ENCODE measurements at regions not wholly inside any gene's neighbourhood (a gene's known extent, or its start where the extent isn't known, plus 50 kb on each side); places are given as distances from the start of the nearest gene placed in this dataset.
"Not testable (repeated sequence)": the region's sequence is repeated elsewhere in the genome, so short reads cannot be mapped to it uniquely, and the experiment has no call there.

GRCh38 chr13:50417597-50417996 lies 402.4 kb downstream of the KCNRG start:
- DNase-seq (ENCODE audit: low spot score), result no peak

DNA sequence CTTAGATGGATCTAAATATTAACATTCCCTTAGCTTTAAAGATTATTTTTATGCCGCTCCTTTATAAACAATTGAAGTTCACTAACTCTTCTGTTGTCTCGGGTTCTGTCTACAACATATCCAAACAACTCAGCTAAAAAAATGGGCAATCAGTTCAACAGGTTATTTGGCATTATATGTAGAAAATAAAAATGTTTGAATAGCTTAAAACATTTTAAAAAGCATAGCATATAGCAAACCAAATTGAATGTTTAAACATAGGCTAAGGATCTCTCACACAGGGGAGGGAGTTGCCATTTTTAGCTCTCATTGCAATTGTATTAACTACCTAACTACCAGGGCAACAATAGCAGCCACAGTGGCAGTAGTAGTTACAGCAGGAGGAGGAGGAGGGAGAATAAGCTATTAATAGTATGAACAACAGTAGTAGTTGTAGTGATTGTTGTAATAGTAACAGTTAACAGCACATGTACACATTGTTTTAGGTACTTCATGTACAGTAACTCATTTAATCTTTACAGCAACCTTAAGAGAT lies 404.2 kb downstream of the KCNRG start:
- no peak for DNase-seq (ENCODE audit: low spot score)

GRCh38 chr13:50419896-50420295 lies 404.7 kb downstream of the KCNRG start:
- no peak for DNase-seq (ENCODE audit: low spot score)

DNA sequence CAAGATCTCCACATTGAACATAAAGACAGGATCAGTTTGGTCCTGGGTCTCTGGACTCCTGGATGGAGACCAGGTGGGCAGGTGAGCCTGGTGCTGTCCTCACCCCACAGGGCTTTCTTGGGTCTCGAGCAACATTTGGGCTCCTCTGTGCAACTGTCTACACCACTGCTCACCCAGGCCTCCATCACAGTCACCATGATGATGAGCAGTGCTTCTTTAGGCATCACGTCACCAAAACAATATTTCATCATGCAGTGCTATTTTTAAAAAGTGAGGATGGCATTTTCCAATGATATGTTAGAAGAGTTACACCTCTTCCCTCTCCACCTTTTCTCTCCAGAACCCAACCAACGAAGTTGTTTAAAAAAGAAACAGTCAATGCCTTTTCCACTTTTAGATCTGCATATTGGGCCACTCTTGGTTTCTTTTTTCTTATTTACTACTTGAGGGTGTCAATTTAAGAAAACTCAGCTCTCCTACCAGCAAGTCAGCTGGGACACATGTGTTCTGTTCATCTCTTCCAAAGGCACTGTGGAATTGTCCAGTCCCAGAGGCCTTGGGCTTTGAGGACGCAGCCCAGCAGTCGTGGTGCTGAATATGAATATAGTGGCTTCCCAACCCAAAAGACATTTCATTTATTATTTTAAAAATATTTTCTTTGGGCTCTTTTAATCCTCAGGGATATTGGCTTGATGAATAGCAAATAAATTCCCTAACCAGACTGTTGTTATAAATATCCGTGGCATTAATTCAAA lies 405.7 kb downstream of the KCNRG start:
- DNase-seq (ENCODE audit: low spot score), result no peak

DNA sequence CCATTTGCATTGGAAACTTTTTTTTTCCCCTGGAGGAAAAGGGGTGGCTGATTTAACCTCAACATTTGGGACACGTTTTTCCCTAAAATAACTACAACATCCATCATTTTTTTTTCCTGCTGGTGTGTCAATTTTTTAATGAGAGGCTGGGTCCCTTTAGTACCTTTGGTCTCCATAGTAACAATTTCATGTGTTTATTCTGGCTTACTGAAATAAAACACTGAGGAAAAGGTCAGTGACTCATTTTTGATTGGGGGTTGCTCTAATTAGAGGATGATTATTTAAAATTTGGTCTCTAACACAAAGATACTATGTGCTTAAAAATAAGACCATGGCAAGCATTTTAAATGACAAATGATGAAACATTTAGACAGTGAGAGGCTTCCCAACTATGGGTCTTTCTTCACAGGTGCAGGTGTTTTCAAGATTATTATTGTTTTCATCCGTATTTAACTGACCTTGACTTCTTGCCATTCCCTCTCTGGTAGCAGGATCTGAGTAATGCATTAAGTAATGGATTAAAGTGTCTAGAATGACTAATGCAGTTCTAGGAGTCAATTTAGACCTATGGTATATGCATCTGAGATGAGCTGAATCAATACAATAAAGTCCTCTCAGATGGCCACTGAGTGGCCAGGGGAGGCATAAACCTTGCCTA lies 406.4 kb downstream of the KCNRG start:
- DNase-seq (ENCODE audit: low spot score), result no peak

- no peak for DNase-seq (ENCODE audit: low spot score)
These were observed 407.2 kb downstream of the KCNRG start for GRCh38 chr13:50422181-50423148.

DNA sequence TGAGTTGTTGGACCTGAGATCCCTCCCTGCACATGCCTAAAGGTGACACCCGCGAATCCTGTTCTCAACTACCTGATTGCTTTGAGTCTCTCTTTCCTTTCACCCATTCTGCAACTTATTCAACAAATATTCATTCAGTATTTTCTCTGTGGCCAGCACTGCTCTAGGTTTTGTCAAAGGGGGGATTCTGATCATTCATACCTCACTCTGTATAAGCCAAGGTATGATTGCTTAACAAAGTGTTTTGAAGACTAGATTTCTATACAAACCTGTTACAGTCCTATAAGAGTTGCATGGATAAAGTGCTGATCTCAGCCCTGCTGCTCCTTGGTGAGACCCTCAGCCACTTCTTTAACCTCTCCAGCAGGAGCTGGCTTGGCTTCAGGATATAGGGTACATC lies 409.7 kb downstream of the KCNRG start:
- DNase-seq (ENCODE audit: low spot score), result no peak

- DNase-seq (ENCODE audit: low spot score), result no peak
These were observed 410.5 kb downstream of the KCNRG start for GRCh38 chr13:50425772-50426171.

DNA sequence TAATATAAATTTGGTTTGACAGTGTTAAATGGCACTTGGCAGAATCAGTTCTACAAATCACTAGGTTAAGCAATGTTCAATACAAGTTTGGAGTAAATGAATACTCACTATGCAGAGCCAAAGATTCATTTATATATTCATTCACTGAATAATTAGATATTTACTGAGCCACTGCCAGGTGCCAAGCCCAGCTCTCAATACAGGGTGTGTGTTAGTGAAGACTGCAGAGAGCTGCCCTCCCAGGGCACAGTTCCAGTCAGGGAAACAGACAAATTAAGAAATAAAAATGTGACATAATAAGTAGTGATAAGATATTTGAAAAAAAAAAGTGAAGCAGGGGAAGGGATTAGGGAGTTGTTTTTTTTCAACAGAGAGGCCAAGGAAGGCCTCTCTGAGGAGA lies 411.7 kb downstream of the KCNRG start:
- DNase-seq (ENCODE audit: low spot score), result no peak

GRCh38 chr13:50427511-50427910 lies 412.3 kb downstream of the KCNRG start:
- not testable (repeated sequence) for DNase-seq (ENCODE audit: low spot score)

DNA sequence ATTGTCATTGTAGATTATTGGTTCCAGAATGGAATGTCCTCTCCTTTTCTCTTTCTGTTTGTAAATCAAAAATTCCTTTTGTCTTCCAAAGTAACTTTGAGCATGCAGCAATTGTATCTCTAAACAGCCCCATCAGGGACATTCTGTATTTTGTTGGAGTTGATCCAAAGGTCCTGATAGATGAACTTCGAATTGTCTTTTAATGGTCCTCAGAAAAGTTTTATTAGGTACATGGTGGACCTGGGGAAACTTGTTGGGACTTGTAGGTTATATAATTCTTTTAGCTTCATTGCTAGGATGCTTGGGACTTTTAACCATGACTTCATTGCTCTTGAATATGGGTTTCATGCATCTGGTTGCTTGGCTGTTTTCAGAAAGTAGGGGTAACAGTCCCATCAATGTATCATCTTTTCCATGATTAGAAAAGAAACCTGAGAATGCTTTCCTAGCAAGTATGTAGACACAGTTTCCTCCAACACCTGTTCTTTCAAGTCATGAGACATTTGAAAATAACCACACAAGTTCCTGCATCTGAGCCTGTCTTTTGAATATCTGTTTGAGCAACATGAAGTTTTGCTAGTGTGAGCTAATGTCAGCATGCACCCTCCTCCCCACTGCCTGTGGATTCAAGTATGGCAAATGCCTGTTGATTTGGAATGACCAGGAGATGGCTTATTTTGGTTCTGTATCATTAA lies 413.1 kb downstream of the KCNRG start:
- no peak for DNase-seq (ENCODE audit: low spot score)

GRCh38 chr13:50435011-50435410 lies 408.5 kb downstream of the DLEU7 start:
- no peak for DNase-seq (ENCODE audit: low spot score)

- no peak for DNase-seq (ENCODE audit: low spot score)
These were observed 406.2 kb downstream of the DLEU7 start for GRCh38 chr13:50437252-50437651.

- DNase-seq (ENCODE audit: low spot score), result no peak
These were observed 405.1 kb downstream of the DLEU7 start for GRCh38 chr13:50438351-50438750.

- no peak for DNase-seq (ENCODE audit: low spot score)
These were observed 402.4 kb downstream of the DLEU7 start for GRCh38 chr13:50441130-50441529.

GRCh38 chr13:50444726-50445125 lies 398.8 kb downstream of the DLEU7 start:
- DNase-seq (ENCODE audit: low spot score), result no peak

DNA sequence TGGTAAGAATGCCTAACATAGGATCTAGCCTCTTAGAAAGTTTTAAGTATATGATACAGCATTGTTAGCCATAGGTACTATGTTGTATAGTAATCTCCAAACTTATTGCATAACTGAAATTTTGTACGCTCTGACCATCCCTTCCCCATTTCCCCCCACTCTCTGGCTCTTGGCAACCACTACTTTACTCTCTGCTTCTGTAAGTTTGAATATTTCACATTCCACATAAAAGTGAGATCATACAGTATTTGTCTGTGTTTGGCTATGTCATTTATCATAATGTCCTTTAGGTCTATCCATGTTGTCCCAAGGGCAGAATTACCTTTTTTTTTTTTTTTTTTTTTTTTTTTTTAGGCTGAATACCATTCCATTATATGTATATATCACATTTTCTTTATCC lies 396.9 kb downstream of the DLEU7 start:
- DNase-seq (ENCODE audit: low spot score), result no peak

- DNase-seq (ENCODE audit: low spot score), result no peak
These were observed 394.9 kb downstream of the DLEU7 start for GRCh38 chr13:50448535-50448998.

DNA sequence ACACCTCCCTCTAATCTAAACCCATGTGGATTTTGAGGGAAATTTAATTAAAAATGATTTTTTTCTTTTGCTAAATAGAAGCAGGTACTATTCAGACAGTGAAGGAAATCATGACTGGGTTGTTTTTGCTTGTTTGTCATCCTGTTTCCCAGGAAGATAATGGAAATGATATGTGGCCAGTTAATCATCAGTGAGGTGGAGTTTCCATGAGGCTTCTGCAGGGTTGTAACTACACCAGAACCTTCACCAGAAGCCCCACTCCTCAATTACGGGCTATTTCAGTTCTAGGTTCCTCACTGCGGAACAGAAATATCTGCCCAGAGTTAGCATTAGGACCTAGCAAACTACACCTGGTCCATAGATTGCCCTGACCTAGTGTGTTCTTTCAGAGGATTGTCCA lies 394.0 kb downstream of the DLEU7 start:
- no peak for DNase-seq (ENCODE audit: low spot score)

- DNase-seq (ENCODE audit: low spot score), result no peak
These were observed 393.2 kb downstream of the DLEU7 start for GRCh38 chr13:50450279-50450678.

GRCh38 chr13:50451609-50452008 lies 391.9 kb downstream of the DLEU7 start:
- no peak for DNase-seq (ENCODE audit: low spot score)

DNA sequence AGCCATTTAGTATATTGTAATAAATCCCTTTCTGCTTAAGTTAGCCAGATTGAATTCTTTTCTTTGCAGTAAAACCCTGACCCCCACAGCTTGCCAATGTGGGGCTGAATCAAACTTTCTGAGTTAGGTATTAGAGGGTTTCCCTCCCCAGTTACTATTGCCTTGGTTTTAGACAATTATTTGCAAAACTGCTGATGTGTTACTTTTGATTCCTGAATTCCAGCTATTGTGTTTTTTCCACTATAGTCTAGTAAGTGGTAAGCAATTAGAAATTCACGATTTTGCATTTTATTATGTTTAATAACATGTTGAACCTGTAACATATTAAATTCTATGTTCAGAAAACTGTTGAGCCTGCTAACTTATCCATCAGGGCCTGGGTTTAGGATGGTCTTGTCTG lies 391.5 kb downstream of the DLEU7 start:
- no peak for DNase-seq (ENCODE audit: low spot score)
